ENCODE measurements at regions not wholly inside any gene's neighbourhood (a gene's known extent, or its start where the extent isn't known, plus 50 kb on each side); places are given as distances from the start of the nearest gene placed in this dataset.

GRCh38 chr11:37076866-37077265, 478.8 kb upstream of the RAG2 start:
- H3K4me1 Mint-ChIP-seq (ENCODE audit: low read depth): no peaks in the 10 kb centered on the region
- CTCF ChIA-PET: no interaction called here

GRCh38 chr11:37072538-37073055, 474.6 kb upstream of the RAG2 start:
- H3K36me3 Mint-ChIP-seq (ENCODE audit: low read depth): no peaks in the 10 kb centered on the region
- CTCF ChIA-PET: interaction anchor here (0.7 kb wide), 1 partner anchor 50 kb away, joined by 4 read pairs; no protein-coding TSS in a partner anchor

More at GRCh38 chr11:37076866-37077265, 478.8 kb upstream of the RAG2 start:
- no peaks in the 10 kb centered on the region for H3K36me3 Mint-ChIP-seq (ENCODE audit: low read depth)
- H3K27me3 Mint-ChIP-seq (ENCODE audit: low read depth): no peaks in the 10 kb centered on the region
- intact Hi-C loops (cut with micrococcal nuclease): no loop called here
- no peak overlapping the region for H3K27ac Mint-ChIP-seq
- peaks cover 2% of the 10 kb centered on the region for H3K9me3 Mint-ChIP-seq
- H3K4me3 Mint-ChIP-seq: no peak overlapping the region
- DNase-seq: no peak

GRCh38 chr11:37050311-37050710, 452.3 kb upstream of the RAG2 start:
- CTCF ChIA-PET: no interaction called here
- no peak overlapping the region for H3K27ac Mint-ChIP-seq

More at GRCh38 chr11:37072538-37073055, 474.6 kb upstream of the RAG2 start:
- DNase-seq: no peak
- Mint-ChIP-seq H3K9me3 (peaks cover 2% of the 10 kb centered on the region), H3K27me3 (ENCODE audit: low read depth) (no peaks in the 10 kb centered on the region), H3K4me1 (ENCODE audit: low read depth) (no peaks in the 10 kb centered on the region), H3K27ac (no peak overlapping the region), H3K4me3 (no peak overlapping the region)
- intact Hi-C loops (cut with micrococcal nuclease): no loop called here

GRCh38 chr11:37040921-37041320, 442.9 kb upstream of the RAG2 start:
- intact Hi-C loops (cut with micrococcal nuclease): no loop called here
- Mint-ChIP-seq H3K27me3 (ENCODE audit: low read depth) (no peaks in the 10 kb centered on the region), H3K36me3 (ENCODE audit: low read depth) (no peaks in the 10 kb centered on the region), H3K4me3 (no peak overlapping the region), H3K9me3 (peaks cover 7% of the 10 kb centered on the region), H3K27ac (no peak overlapping the region), H3K4me1 (ENCODE audit: low read depth) (no peaks in the 10 kb centered on the region)
- no peak for DNase-seq
- CTCF ChIA-PET: no interaction called here

More at GRCh38 chr11:37050311-37050710, 452.3 kb upstream of the RAG2 start:
- Mint-ChIP-seq H3K36me3 (ENCODE audit: low read depth) (no peaks in the 10 kb centered on the region), H3K4me3 (no peak overlapping the region), H3K4me1 (ENCODE audit: low read depth) (no peaks in the 10 kb centered on the region), H3K27me3 (ENCODE audit: low read depth) (no peaks in the 10 kb centered on the region), H3K9me3 (peaks cover 3% of the 10 kb centered on the region)
- intact Hi-C loops (cut with micrococcal nuclease): no loop called here
- no peak for DNase-seq

- peaks cover 7% of the 10 kb centered on the region for H3K9me3 Mint-ChIP-seq
- H3K4me3 Mint-ChIP-seq: no peak overlapping the region
- no peaks in the 10 kb centered on the region for H3K4me1 Mint-ChIP-seq (ENCODE audit: low read depth)
- intact Hi-C loops (cut with micrococcal nuclease): no loop called here
- H3K36me3 Mint-ChIP-seq (ENCODE audit: low read depth): no peaks in the 10 kb centered on the region
- no peak for DNase-seq
- CTCF ChIA-PET: interaction anchor here (0.6 kb wide), 1 partner anchor 11 kb away, joined by 4 read pairs; no protein-coding TSS in a partner anchor
- no peak overlapping the region for H3K27ac Mint-ChIP-seq
- H3K27me3 Mint-ChIP-seq (ENCODE audit: low read depth): no peaks in the 10 kb centered on the region
These were observed 440.9 kb upstream of the RAG2 start for GRCh38 chr11:37038911-37039310.

GRCh38 chr11:37026741-37027140, 428.7 kb upstream of the RAG2 start:
- no peak for DNase-seq
- Mint-ChIP-seq H3K36me3 (ENCODE audit: low read depth) (no peaks in the 10 kb centered on the region), H3K4me1 (ENCODE audit: low read depth) (no peaks in the 10 kb centered on the region), H3K27me3 (ENCODE audit: low read depth) (no peaks in the 10 kb centered on the region), H3K27ac (no peak overlapping the region), H3K4me3 (no peak overlapping the region), H3K9me3 (peaks cover 3% of the 10 kb centered on the region)
- intact Hi-C loops (cut with micrococcal nuclease): no loop called here
- CTCF ChIA-PET: no interaction called here

- no peaks in the 10 kb centered on the region for H3K4me1 Mint-ChIP-seq (ENCODE audit: low read depth)
- H3K4me3 Mint-ChIP-seq: no peak overlapping the region
- H3K27me3 Mint-ChIP-seq (ENCODE audit: low read depth): no peaks in the 10 kb centered on the region
- no peak for DNase-seq
- H3K36me3 Mint-ChIP-seq (ENCODE audit: low read depth): no peaks in the 10 kb centered on the region
- H3K9me3 Mint-ChIP-seq: peaks cover 3% of the 10 kb centered on the region
- CTCF ChIA-PET: no interaction called here
- no peak overlapping the region for H3K27ac Mint-ChIP-seq
- intact Hi-C loops (cut with micrococcal nuclease): no loop called here
These were observed 428.3 kb upstream of the RAG2 start for GRCh38 chr11:37026326-37026725.

GRCh38 chr11:37006563-37006962, 408.5 kb upstream of the RAG2 start:
- no peak overlapping the region for H3K27ac Mint-ChIP-seq
- H3K4me3 Mint-ChIP-seq: no peak overlapping the region
- no peaks in the 10 kb centered on the region for H3K9me3 Mint-ChIP-seq
- intact Hi-C loops (cut with micrococcal nuclease): no loop called here
- no peak for DNase-seq
- no peaks in the 10 kb centered on the region for H3K36me3 Mint-ChIP-seq (ENCODE audit: low read depth)
- no peaks in the 10 kb centered on the region for H3K27me3 Mint-ChIP-seq (ENCODE audit: low read depth)
- CTCF ChIA-PET: no interaction called here
- no peaks in the 10 kb centered on the region for H3K4me1 Mint-ChIP-seq (ENCODE audit: low read depth)

- Mint-ChIP-seq H3K27me3 (ENCODE audit: low read depth) (no peaks in the 10 kb centered on the region), H3K4me1 (ENCODE audit: low read depth) (no peaks in the 10 kb centered on the region), H3K9me3 (no peaks in the 10 kb centered on the region), H3K36me3 (ENCODE audit: low read depth) (no peaks in the 10 kb centered on the region), H3K4me3 (no peak overlapping the region), H3K27ac (no peak overlapping the region)
- intact Hi-C loops (cut with micrococcal nuclease): no loop called here
- CTCF ChIA-PET: no interaction called here
- DNase-seq: no peak
These were observed 404.8 kb upstream of the RAG2 start for GRCh38 chr11:37002831-37003230.

GRCh38 chr11:36997656-36998055, 399.6 kb upstream of the RAG2 start:
- no peaks in the 10 kb centered on the region for H3K27me3 Mint-ChIP-seq (ENCODE audit: low read depth)
- no peaks in the 10 kb centered on the region for H3K36me3 Mint-ChIP-seq (ENCODE audit: low read depth)
- DNase-seq: no peak
- peaks cover 3% of the 10 kb centered on the region for H3K9me3 Mint-ChIP-seq
- H3K4me1 Mint-ChIP-seq (ENCODE audit: low read depth): no peaks in the 10 kb centered on the region
- CTCF ChIA-PET: no interaction called here
- no peak overlapping the region for H3K27ac Mint-ChIP-seq
- H3K4me3 Mint-ChIP-seq: no peak overlapping the region
- intact Hi-C loops (cut with micrococcal nuclease): no loop called here

GRCh38 chr11:36996795-36997194, 398.8 kb upstream of the RAG2 start:
- no peaks in the 10 kb centered on the region for H3K4me1 Mint-ChIP-seq (ENCODE audit: low read depth)
- no peak overlapping the region for H3K4me3 Mint-ChIP-seq
- H3K9me3 Mint-ChIP-seq: peaks cover 3% of the 10 kb centered on the region
- no peak for DNase-seq
- intact Hi-C loops (cut with micrococcal nuclease): no loop called here
- CTCF ChIA-PET: no interaction called here
- H3K27ac Mint-ChIP-seq: no peak overlapping the region
- no peaks in the 10 kb centered on the region for H3K36me3 Mint-ChIP-seq (ENCODE audit: low read depth)
- no peaks in the 10 kb centered on the region for H3K27me3 Mint-ChIP-seq (ENCODE audit: low read depth)

- Mint-ChIP-seq H3K36me3 (ENCODE audit: low read depth) (no peaks in the 10 kb centered on the region), H3K9me3 (peaks cover 3% of the 10 kb centered on the region), H3K4me1 (ENCODE audit: low read depth) (no peaks in the 10 kb centered on the region), H3K27me3 (ENCODE audit: low read depth) (no peaks in the 10 kb centered on the region), H3K4me3 (no peak overlapping the region), H3K27ac (no peak overlapping the region)
- intact Hi-C loops (cut with micrococcal nuclease): no loop called here
- DNase-seq: no peak
- CTCF ChIA-PET: no interaction called here
These were observed 396.2 kb upstream of the RAG2 start for GRCh38 chr11:36994208-36994607.

- no peaks in the 10 kb centered on the region for H3K4me1 Mint-ChIP-seq (ENCODE audit: low read depth)
- DNase-seq: no peak
- no peaks in the 10 kb centered on the region for H3K36me3 Mint-ChIP-seq (ENCODE audit: low read depth)
- H3K27ac Mint-ChIP-seq: no peak overlapping the region
- CTCF ChIA-PET: no interaction called here
- no peaks in the 10 kb centered on the region for H3K27me3 Mint-ChIP-seq (ENCODE audit: low read depth)
- no peak overlapping the region for H3K4me3 Mint-ChIP-seq
- intact Hi-C loops (cut with micrococcal nuclease): no loop called here
- H3K9me3 Mint-ChIP-seq: no peaks in the 10 kb centered on the region
These were observed 390.5 kb upstream of the RAG2 start for GRCh38 chr11:36988556-36988955.

- no peak overlapping the region for H3K4me3 Mint-ChIP-seq
- intact Hi-C loops (cut with micrococcal nuclease): no loop called here
- H3K27me3 Mint-ChIP-seq (ENCODE audit: low read depth): no peaks in the 10 kb centered on the region
- no peaks in the 10 kb centered on the region for H3K4me1 Mint-ChIP-seq (ENCODE audit: low read depth)
- H3K36me3 Mint-ChIP-seq (ENCODE audit: low read depth): no peaks in the 10 kb centered on the region
- peaks cover 5% of the 10 kb centered on the region for H3K9me3 Mint-ChIP-seq
- DNase-seq: no peak
- no peak overlapping the region for H3K27ac Mint-ChIP-seq
- CTCF ChIA-PET: no interaction called here
These were observed 387.5 kb upstream of the RAG2 start for GRCh38 chr11:36985562-36985961.

Data from activated naive CD4-positive, alpha-beta T cell treated with anti-CD3 and anti-CD28 coated beads for 36 hours (primary cell).